H7 (cell line): ENCODE measurements at regions not wholly inside any gene's neighbourhood (a gene's known extent, or its start where the extent isn't known, plus 50 kb on each side); places are given as distances from the start of the nearest gene placed in this dataset.
"Not testable (repeated sequence)": the region's sequence is repeated elsewhere in the genome, so short reads cannot be mapped to it uniquely, and the experiment has no call there.

Source experiments
- DNase-seq: peaks from one replicate; pipeline ENCODE4 v3.0.0; 2012
- H3K27me3 ChIP-seq: 2 replicates; pipeline ENCODE4 v1.6.0; 2011; ENCODE audit warnings: mild to moderate bottlenecking, low read length; ENCODE audit not compliant: control insufficient read depth, insufficient read depth
- H3K36me3 ChIP-seq: replicated peaks from 2 replicates; pipeline ENCODE4 v1.5.1; 2011; ENCODE audit warnings: low read length; ENCODE audit not compliant: control insufficient read depth, insufficient read depth
- H3K4me3 ChIP-seq: 2 replicates; pipeline ENCODE4 v1.5.1; 2011; ENCODE audit warnings: low read depth, mild to moderate bottlenecking, control low read depth, low read length, moderate library complexity; ENCODE audit not compliant: insufficient read depth

DNA sequence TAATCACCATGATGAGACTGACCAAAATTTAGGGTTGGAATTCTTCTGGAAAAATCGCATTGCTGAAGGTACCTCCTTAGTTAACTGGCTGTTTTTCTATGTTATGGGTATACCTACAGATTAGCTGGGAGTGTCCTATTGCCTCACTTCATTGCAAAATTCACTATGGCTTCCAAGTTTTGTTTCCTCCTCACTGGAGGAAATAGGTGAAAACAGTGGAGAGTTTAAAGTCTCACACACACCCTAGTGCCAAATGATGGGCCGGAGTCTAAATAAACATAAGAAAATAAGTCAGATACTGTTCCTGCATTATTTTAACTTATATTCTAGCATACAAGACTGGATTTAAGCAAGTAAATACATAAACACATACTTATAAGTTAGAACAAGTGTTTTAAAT lies 98.2 kb downstream of the AHR start:
- no peak for DNase-seq
- H3K27me3 ChIP-seq, result no peaks in the 10 kb centered on the region
- no peak overlapping the region for H3K4me3 ChIP-seq
- no peaks in the 10 kb centered on the region for H3K36me3 ChIP-seq

DNA sequence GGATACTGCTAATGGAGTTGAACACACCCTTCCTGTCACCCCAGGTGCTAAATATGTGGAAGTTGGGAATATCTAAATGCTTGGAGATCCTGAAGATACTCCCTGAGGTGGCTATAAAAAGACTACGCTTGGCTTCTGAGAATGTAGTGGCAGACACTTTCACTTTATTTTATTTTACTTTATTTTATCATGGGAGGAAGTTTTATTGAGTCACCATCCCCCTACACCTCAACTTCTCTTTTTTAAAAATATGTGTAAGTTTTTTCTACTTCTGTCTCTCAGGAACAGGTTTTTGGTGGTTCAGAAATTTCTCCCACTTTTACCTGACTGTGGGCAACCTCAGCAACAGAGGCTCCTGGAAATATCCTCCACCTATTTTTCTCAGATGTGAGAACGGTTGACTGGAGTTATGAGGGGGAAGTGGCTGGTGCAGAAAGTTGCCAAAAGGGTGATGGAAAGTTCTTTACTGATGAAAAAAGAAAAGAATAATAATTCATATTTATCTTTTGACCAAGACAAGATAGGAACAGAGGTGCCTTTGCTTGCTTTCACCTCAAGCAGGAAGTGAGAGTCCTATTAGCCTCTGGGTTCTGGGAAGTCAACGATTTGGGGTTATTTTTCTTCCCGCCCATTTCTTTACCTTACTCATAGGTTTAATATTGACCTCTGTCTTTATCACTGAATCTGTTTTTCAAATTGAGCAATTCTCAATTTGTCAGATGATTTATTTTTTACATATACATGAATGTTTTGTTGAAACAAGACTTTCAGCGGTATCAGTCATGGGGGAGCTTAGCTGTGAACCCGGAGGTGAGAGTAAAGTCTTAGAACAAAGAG lies 103.6 kb downstream of the AHR start:
- Histone ChIP-seq H3K4me3 (no peak overlapping the region), H3K36me3 (no peaks in the 10 kb centered on the region), H3K27me3 (no peaks in the 10 kb centered on the region)
- no peak for DNase-seq

DNA sequence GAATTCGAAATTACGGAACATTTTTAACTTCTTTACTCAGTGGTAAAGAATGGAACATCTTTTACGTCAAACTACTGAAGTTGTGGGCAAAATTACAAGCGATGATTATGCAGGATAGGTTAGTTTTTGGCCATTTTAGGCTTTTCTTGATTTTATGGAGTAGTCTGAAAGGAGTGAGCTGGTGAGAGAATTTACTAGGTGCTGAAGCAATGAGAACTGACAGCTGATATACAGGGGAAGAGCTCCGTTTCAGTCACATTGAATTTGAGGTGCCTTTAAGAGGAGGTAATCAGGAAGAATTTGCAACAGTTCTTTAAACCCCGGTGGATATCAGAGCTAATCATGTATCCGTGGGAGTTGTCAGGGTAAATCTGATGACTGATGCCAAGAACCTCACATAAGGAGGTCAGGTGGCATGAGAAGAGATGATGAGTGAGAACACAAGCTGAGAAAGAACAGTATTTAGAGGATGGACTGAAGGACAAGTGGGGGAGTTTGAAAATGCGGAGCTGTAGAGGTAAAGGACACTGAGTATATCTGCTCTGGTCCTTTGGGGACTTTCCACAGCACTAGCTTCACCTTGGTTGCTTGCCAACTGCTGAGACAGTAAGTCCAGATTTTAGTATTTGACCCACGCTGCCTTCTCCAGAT lies 104.3 kb downstream of the AHR start:
- DNase-seq, result no peak
- Histone ChIP-seq H3K36me3 (no peaks in the 10 kb centered on the region), H3K4me3 (no peak overlapping the region), H3K27me3 (no peaks in the 10 kb centered on the region)

DNA sequence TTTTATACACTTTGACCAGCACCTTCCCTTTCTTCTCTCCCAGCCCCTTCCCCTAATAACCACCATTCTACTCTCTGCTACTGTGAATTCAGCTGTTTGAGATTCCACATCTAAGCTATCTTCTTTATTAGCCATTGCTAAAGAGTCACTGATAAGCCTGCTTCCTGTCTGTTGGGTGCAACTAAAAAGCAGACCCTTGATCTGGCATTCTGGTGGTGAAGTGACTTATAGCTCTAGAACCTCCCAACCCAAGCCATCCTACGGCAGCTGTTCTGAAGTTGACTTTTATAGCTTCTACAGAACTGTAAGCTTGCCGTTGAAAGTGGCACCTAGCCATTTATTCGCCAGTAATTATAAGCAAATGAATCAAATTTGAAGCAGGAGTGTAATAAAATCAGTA lies 105.6 kb downstream of the AHR start:
- Histone ChIP-seq H3K36me3 (no peaks in the 10 kb centered on the region), H3K27me3 (no peaks in the 10 kb centered on the region), H3K4me3 (no peak overlapping the region)
- DNase-seq, result no peak

DNA sequence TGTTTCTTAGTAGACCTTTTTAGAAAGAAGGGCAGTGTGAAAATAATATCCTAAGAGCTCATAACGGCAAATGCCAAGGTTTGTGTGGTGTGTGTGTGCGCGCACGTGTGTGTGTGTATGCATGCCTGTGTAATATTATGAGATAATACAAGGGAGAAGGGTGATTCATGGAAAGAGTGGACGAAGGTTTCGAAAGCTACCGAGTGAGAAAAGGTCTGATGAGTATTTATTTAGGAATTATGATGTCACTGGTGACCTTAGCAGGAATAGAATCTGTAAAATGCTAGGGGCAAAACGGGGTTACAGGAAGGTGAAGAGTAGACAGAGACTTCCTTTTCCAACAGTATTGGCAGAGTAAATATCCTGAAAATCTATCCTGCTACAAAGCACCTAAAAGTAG lies 107.3 kb downstream of the AHR start:
- no peak overlapping the region for H3K4me3 ChIP-seq
- no peak for DNase-seq

DNA sequence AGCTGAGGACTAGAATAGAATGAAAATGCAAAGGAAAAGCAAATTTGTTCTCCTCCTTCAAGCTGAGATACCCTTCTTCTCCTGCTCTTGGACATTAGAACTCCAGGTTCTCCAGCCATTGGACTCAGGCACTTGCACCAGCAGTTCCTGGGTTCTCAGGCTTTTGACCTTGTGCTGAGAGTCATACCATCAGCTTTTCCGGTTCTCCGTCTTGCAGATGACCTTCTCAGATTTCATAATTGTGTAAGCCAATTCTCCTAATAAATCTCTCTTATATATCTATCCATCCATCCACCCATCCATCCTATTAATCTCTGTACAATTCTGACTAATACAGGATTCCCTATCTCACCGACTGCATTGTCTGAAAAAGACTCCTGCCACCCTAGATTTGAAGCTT lies 108.3 kb downstream of the AHR start:
- H3K4me3 ChIP-seq, result no peak overlapping the region
- DNase-seq, result no peak
- H3K36me3 ChIP-seq, result no peaks in the 10 kb centered on the region
- H3K27me3 ChIP-seq, result no peaks in the 10 kb centered on the region

More for the DNA sequence above, 107.3 kb downstream of the AHR start:
- no peaks in the 10 kb centered on the region for H3K36me3 ChIP-seq
- no peaks in the 10 kb centered on the region for H3K27me3 ChIP-seq

DNA sequence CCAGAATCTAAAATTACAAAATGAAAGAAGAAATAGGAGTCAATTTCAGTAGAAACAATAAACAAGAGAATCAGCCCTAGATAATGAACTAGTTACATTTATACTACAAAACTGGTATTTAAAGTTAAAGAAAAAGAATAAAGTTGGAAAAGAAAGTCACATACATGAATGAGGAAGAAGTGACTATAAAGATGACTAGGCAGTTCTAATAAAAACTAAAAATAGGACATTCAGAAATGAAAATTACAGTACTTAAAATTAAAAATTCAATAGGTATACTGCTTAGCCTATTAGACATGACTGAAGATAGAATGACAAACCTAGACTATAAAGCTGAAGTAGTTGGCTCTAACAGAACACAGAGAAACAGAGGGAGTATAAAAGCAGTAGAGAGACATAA lies 108.8 kb downstream of the AHR start:
- Histone ChIP-seq H3K36me3 (no peaks in the 10 kb centered on the region), H3K27me3 (no peaks in the 10 kb centered on the region), H3K4me3 (no peak overlapping the region)
- no peak for DNase-seq

DNA sequence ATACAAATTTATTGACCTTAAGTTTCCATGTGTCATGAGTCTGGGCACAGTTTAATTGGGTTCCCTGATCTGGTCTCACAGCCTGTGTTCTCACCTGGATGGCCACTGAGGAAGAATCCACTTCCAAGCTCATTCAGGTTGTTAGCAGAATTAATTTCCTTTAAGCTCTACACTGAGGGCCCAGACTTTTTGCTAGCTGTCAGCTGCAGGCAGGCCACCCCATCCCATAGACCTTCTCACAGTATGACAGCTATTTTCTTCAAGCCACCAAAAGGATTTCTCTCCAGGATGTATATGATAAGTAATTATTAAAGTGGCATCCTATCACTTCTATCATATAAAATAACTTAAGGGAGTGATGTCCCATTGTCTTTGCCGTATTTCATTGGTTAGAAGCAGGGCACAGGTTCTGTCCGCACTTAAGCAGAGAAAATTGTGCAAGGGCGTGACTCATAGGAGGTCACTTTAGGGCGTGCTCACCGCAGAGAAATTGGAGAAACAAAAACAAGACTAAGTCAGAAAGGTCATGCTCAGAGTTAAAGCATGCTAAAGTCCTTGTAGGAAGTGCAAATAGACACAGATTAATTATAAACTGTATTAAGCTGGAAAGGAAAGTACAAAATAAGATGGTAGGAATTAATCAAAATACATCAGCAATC lies 109.9 kb downstream of the AHR start:
- Histone ChIP-seq H3K36me3 (no peaks in the 10 kb centered on the region), H3K4me3 (no peak overlapping the region), H3K27me3 (no peaks in the 10 kb centered on the region)
- no peak for DNase-seq

DNA sequence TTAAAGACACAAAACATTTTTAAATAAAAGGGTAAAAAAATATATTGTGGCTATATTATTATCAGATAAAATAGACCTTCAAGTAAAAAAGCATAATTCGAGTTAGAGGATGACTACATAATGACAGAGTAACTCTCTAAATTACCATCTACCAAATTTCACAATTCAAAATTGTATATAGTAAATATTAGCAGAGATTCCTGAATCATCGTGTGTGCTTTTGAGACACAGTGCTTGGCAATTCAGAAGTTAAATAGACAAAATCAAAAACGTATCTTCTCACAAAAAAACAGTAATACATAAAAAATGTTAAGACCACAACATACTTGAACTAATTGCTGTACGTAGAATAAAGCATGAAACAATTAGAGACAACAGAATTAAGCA lies 110.4 kb downstream of the AHR start:
- H3K27me3 ChIP-seq, result no peaks in the 10 kb centered on the region
- no peak for DNase-seq

DNA sequence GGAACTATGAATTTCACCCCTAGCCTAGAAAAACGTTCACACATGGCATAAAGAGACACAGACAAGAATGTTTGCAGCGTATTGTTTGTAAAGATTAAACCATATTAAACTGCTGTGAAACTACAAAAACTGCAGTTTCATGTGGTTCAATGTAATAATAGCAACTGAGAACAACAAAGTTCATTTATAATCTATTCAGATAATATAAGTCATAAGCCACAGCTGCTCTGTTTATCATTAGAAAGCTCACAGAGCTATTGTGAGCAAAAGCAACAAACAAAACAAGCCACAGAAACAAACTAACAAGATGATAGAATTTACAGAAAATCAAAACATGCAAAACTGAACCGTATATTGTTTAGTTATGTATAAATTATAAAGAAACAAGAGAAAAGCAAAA lies 113.5 kb downstream of the AHR start:
- Histone ChIP-seq H3K36me3 (no peaks in the 10 kb centered on the region), H3K4me3 (no peak overlapping the region), H3K27me3 (no peaks in the 10 kb centered on the region)
- DNase-seq, result no peak

More for the DNA sequence above, 110.4 kb downstream of the AHR start:
- Histone ChIP-seq H3K4me3 (no peak overlapping the region), H3K36me3 (no peaks in the 10 kb centered on the region)

DNA sequence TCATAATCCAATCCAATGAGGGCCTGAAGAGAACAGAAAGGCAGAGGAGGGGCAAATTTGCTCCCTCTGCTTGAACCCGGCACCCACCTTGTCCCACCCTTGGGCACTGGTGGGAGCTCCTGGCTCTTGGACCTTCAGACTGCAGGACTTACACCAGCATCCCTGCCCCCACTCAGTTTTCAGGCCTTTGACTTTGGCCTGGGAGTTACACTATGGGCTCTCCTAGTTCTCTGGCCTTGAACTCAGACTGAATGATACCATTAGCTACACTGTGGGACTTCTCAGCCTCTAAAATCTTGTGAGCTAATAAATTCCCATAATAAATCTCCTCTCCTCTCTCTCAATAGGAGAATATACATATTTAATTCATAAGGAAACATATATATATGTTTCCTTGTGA lies 114.4 kb downstream of the AHR start:
- no peak for DNase-seq
- H3K27me3 ChIP-seq, result no peaks in the 10 kb centered on the region
- no peak overlapping the region for H3K4me3 ChIP-seq
- no peaks in the 10 kb centered on the region for H3K36me3 ChIP-seq

DNA sequence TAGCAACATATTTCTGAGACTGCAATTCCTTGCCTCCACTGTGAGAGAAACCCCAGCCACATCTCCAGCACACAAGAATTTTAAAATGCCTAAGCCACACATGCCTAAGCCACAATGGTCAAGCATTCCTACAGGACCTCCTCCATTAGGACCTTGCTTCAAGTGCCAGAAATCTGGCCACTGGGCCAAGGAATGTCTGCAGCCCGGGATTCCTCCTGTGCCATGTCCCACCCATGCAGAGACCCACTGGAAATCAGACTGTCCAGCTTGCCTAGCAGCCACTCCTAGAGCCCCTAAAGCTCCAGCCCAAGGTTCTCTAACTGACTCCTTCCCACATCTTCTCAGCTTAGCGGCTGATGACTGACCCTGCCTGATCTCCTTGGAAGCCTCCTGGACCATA lies 117.5 kb downstream of the AHR start:
- H3K27me3 ChIP-seq, result no peaks in the 10 kb centered on the region
- no peak for DNase-seq
- H3K36me3 ChIP-seq, result no peaks in the 10 kb centered on the region
- no peak overlapping the region for H3K4me3 ChIP-seq

DNA sequence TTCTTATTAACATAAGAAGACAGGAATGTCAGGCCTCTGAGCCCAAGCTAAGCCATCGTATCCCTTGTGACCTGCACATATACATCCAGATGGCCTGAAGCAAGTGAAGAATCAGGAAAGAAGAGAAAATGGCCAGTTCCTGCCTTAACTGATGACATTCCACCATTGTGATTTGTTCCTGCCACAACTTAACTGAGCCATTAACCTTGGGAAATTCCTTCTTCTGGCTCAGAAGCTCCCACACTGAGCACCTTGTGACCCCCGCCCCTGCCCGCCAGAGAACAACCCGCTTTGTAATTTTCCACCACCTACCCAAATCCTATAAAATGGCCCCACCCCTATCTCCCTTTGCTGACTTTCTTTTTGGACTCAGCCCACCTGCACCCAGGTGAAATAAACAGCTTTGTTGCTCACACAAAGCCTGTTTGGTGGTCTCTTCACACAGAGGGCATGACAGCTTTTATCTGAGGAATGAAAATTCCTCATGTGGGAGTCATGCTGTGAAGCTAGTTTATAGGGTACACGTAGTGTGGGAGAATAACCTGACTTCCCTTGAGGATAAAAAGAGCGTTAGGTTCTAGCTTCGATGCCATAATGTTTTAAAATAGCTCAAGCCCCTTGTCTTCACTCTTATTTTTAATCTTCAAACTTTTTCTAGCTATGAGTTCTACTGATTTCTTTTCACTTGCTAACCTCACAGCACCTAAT lies 122.0 kb downstream of the AHR start:
- H3K36me3 ChIP-seq, H3K4me3 ChIP-seq, DNase-seq, H3K27me3 ChIP-seq: not testable (repeated sequence)

DNA sequence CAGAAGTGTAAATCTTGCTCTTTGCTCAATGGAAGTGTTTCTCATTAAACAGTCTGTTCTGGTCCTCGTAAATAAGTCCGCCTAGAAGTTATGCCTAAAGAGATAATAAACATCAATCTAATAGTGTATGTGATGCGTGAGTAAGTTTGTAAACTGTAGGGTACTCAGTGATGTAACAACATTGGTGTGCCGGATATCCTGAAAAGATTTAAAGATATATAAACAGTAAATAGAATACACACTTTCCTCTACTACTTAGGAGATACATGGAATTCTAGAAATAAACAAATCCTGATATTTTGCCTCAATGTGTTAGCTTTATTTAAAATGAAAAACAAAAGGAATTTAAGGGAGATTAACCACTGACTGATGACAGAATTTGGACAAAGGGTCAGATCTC lies 123.5 kb downstream of the AHR start:
- Histone ChIP-seq H3K36me3 (no peaks in the 10 kb centered on the region), H3K27me3 (no peaks in the 10 kb centered on the region), H3K4me3 (no peak overlapping the region)
- DNase-seq, result no peak

DNA sequence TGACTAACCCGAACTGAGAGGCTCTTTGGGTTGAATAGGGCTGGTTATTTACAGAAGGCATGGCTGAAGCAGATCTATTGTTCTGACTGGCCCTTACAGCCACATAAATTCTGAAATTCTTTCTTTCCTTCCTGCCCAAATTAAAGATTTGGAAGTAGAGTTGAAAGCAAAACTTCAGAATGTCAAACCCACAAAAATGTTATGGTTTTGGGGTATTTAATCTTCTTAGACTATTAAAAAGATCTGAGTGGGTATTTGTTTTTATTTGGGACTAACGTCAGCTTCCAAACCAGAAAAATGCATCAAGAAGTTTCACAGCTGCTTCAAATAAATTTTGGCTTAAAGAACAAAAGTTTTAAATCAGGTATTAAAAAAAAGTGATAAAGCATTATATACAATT lies 124.5 kb downstream of the AHR start:
- Histone ChIP-seq H3K27me3 (no peaks in the 10 kb centered on the region), H3K4me3 (no peak overlapping the region), H3K36me3 (no peaks in the 10 kb centered on the region)
- no peak for DNase-seq
